NB4 (cell line): ENCODE measurements at regions not wholly inside any gene's neighbourhood (a gene's known extent, or its start where the extent isn't known, plus 50 kb on each side); places are given as distances from the start of the nearest gene placed in this dataset.

Experiments used
- DNase-seq: peaks from one replicate; pipeline ENCODE4 v3.0.0; 2010; ENCODE audit warnings: low read depth
- H3K4me3 ChIP-seq: one replicate; pipeline ENCODE4 v1.5.1; 2011; ENCODE audit warnings: mild to moderate bottlenecking, low read depth, low read length, moderate library complexity
- CTCF ChIP-seq: IDR thresholded peaks from one replicate; pipeline ENCODE4 v1.5.1; 2012; ENCODE audit warnings: low read depth, low read length
- MAX ChIP-seq: IDR thresholded peaks from 2 replicates; pipeline ENCODE4 v1.6.1; 2011; ENCODE audit warnings: low read depth, low read length
- MYC ChIP-seq: IDR thresholded peaks from 2 replicates; pipeline ENCODE4 v1.6.1; 2011; ENCODE audit warnings: low read depth, low read length
- POLR2A ChIP-seq: IDR thresholded peaks from 2 replicates; pipeline ENCODE4 v1.6.1; 2011; ENCODE audit warnings: mild to moderate bottlenecking; ENCODE audit not compliant: insufficient read length; ENCODE audit errors: extremely low read depth

GRCh38 chr3:64763980-64764379 is 76.2 kb upstream of the ADAMTS9 start:
- DNase-seq = no peak
- no peak overlapping the region for H3K4me3 ChIP-seq
- TF ChIP-seq POLR2A = no peak
- TF ChIP-seq MYC = no peak
- no peak for TF ChIP-seq CTCF

- TF ChIP-seq MAX (no peak), CTCF (no peak), MYC (no peak), POLR2A (no peak)
- no peak for DNase-seq
- H3K4me3 ChIP-seq = no peak overlapping the region
Measured at GRCh38 chr3:64761729-64762128, 73.9 kb upstream of the ADAMTS9 start.

- no peak for DNase-seq
- TF ChIP-seq POLR2A = no peak
- TF ChIP-seq MAX = no peak
- no peak for TF ChIP-seq MYC
- no peak for TF ChIP-seq CTCF
- no peak overlapping the region for H3K4me3 ChIP-seq
Measured at GRCh38 chr3:64760258-64760657, 72.5 kb upstream of the ADAMTS9 start.

- H3K4me3 ChIP-seq = no peak overlapping the region
- TF ChIP-seq MYC (no peak), POLR2A (no peak), CTCF (no peak), MAX (no peak)
- no peak for DNase-seq
Measured at GRCh38 chr3:64759811-64760210, 72.0 kb upstream of the ADAMTS9 start.

GRCh38 chr3:64756398-64756986 is 68.7 kb upstream of the ADAMTS9 start:
- no peak for TF ChIP-seq CTCF
- TF ChIP-seq POLR2A = no peak
- no peak for TF ChIP-seq MAX
- TF ChIP-seq MYC = no peak
- DNase-seq = no peak
- no peak overlapping the region for H3K4me3 ChIP-seq
